ENCODE measurements at regions not wholly inside any gene's neighbourhood (a gene's known extent, or its start where the extent isn't known, plus 50 kb on each side); places are given as distances from the start of the nearest gene placed in this dataset.

- DNase-seq, result no peak
Measured at GRCh38 chr1:235925016-235925415, 58.3 kb upstream of the LYST start.

GRCh38 chr1:235923466-235924021, 56.8 kb upstream of the LYST start:
- DNase-seq, result no peak

GRCh38 chr1:235920596-235921375, 54.1 kb upstream of the LYST start:
- no peak for DNase-seq

GRCh38 chr1:235919833-235920441, 53.2 kb upstream of the LYST start:
- DNase-seq, result no peak

- DNase-seq, result no peak
Measured at GRCh38 chr1:235919127-235919832, 52.6 kb upstream of the LYST start.

- no peak for DNase-seq
Measured at GRCh38 chr1:235918465-235918864, 51.8 kb upstream of the LYST start.

- no peak for DNase-seq
Measured at GRCh38 chr1:235918032-235918431, 51.3 kb upstream of the LYST start.

- DNase-seq, result peak; percentile 95
Measured at GRCh38 chr1:235917267-235917811, 50.6 kb upstream of the LYST start.

All from MV-4-11 (cell line).